ENCODE measurements at regions not wholly inside any gene's neighbourhood (a gene's known extent, or its start where the extent isn't known, plus 50 kb on each side); places are given as distances from the start of the nearest gene placed in this dataset.

GRCh38 chr12:4171742-4172141 lies 101.8 kb upstream of the CCND2 start:
- Histone ChIP-seq H3K9me3 (ENCODE audit: control insufficient read depth, insufficient read depth, low read length) (no peaks in the 10 kb centered on the region), H2BK120ac (ENCODE audit: low read depth, low read length) (no peak overlapping the region), H3K4ac (ENCODE audit: low read depth, low read length) (no peak overlapping the region), H2AK9ac (replicated peaks; ENCODE audit: low read depth, low read length, poor library complexity) (no peak overlapping the region), H2BK5ac (ENCODE audit: low read depth, low read length, poor library complexity, severe bottlenecking) (no peak overlapping the region), H2AK5ac (ENCODE audit: low read depth, low read length) (no peak overlapping the region), H2BK15ac (ENCODE audit: low read depth, low read length) (no peak overlapping the region), H3K18ac (ENCODE audit: low read depth, low read length) (no peak overlapping the region), H3K14ac (replicated peaks; ENCODE audit: low read depth, low read length) (no peak overlapping the region), H3K9ac (ENCODE audit: low read depth, low read length) (no peak overlapping the region), H4K91ac (ENCODE audit: insufficient read depth, low read depth, low read length) (no peak overlapping the region), H2AFZ (replicated peaks; ENCODE audit: low read length, poor library complexity) (no peak overlapping the region), H3K79me1 (ENCODE audit: low read depth in 1 of 2, low read length in 2 of 2) (no peaks in the 10 kb centered on the region), H3K56ac (ENCODE audit: extremely low read depth, insufficient read depth, low read length) (no peak overlapping the region), H2BK20ac (ENCODE audit: low read depth, low read length) (no peak overlapping the region), H3K4me1 (ENCODE audit: control insufficient read depth, insufficient read depth, low read length) (no peaks in the 10 kb centered on the region), H3K23ac (ENCODE audit: low read depth, low read length) (no peak overlapping the region), H3K4me2 (ENCODE audit: low read depth, low read length) (no peak overlapping the region), H4K20me1 (ENCODE audit: insufficient read depth, low read length) (no peaks in the 10 kb centered on the region), H3K27me3 (ENCODE audit: control insufficient read depth, insufficient read depth, low read length) (peaks cover under 1% of the 10 kb centered on the region; the same call in 1 of the 2 replicates), H3K4me3 (ENCODE audit: insufficient read depth, low read depth, low read length) (no peak overlapping the region), H3K9me1 (ENCODE audit: insufficient read depth, low read length) (no peaks in the 10 kb centered on the region), H3K27ac (ENCODE audit: insufficient read depth, low read length) (no peak overlapping the region), H4K8ac (ENCODE audit: low read depth in 2 of 2, low read length in 2 of 2) (no peak overlapping the region), H3K36me3 (ENCODE audit: control insufficient read depth, insufficient read depth, low read length) (no peaks in the 10 kb centered on the region), H4K5ac (ENCODE audit: low read depth, low read length) (no peak overlapping the region)
- intact Hi-C loops (cut with micrococcal nuclease) = loop anchor here (2.0 kb wide), 1 partner anchor 55 kb away; no protein-coding TSS in a partner anchor
- in situ Hi-C loops (cut with MboI; ENCODE audit: low sequenced_read_pairs) = no loop called here
- no peak for DNase-seq
- no CpG with 5 or more reads among the region's 3 CpGs for WGBS, 2 experiments (ENCODE audit: extremely low coverage in 2 of 2, insufficient read length in 1 of 2)
- POLR2A ChIA-PET (ENCODE audit: unreplicated experiment) = no interaction called here
- no TSS peak for BruUV-seq (replicated peaks)
- dilution Hi-C loops (cut with HindIII; ENCODE audit: low sequenced_read_pairs, unreplicated experiment) = no loop called here
- CTCF ChIA-PET = no interaction called here
- no peak for ATAC-seq (ENCODE audit: low read depth)
- TF ChIP-seq RCOR1 (IDR thresholded peaks at IDR 0.05; ENCODE audit: insufficient replicate concordance, low read length) (no peak), CHD1 (IDR thresholded peaks at IDR 0.05; ENCODE audit: low read depth, low read length) (no peak), RFX5 (IDR thresholded peaks at IDR 0.05; ENCODE audit: low read depth, low read length) (no peak), CTCF (conservative IDR thresholded peaks at IDR 0.05; ENCODE audit: low read depth, low read length) (no peak), RAD21 (IDR thresholded peaks at IDR 0.05; ENCODE audit: low read length) (no peak), ELK1 (IDR thresholded peaks at IDR 0.05; ENCODE audit: borderline replicate concordance, low read depth, low read length) (no peak), MAFK (IDR thresholded peaks at IDR 0.05; ENCODE audit: low read depth, low read length) (no peak), CEBPB (IDR thresholded peaks at IDR 0.05; ENCODE audit: low read depth, low read length) (no peak), MXI1 (IDR thresholded peaks at IDR 0.05; ENCODE audit: borderline replicate concordance, low read depth, low read length) (no peak), USF2 (IDR thresholded peaks at IDR 0.05; ENCODE audit: low read depth, low read length) (no peak), NFE2L2 (IDR thresholded peaks at IDR 0.05; ENCODE audit: low read depth, low read length) (no peak), BHLHE40 (IDR thresholded peaks at IDR 0.05; ENCODE audit: low read depth, low read length) (no peak), SMC3 (IDR thresholded peaks at IDR 0.05; ENCODE audit: low read depth, low read length) (no peak), POLR2A (IDR thresholded peaks at IDR 0.05; ENCODE audit: low read depth, low read length) (no peak), MAZ (IDR thresholded peaks at IDR 0.05; ENCODE audit: borderline replicate concordance, low read depth, low read length) (no peak), FOS (IDR thresholded peaks at IDR 0.05; ENCODE audit: low read depth, low read length) (no peak)

Data from IMR-90 (cell line).